ENCODE measurements at regions not wholly inside any gene's neighbourhood (a gene's known extent, or its start where the extent isn't known, plus 50 kb on each side); places are given as distances from the start of the nearest gene placed in this dataset.

DNA sequence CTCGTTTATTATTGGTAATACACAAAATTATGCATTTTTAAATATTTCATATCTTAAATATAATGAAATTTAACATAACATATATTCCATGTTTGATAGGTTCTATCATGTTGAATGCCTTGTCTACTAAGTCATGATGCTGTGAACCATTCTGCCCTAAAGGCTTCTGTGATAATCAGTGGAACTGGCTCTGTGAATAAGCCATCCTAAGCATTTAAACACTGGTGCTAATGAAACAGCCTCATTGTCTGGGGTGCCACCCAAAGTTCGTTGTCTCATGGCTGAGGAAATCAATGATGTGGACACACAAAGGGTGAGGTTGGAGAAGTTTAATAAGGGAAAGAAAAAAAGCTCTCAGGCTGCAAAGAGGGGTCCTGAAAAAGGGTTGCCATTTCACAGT, 264.7 kb upstream of the ZRANB2 start:
- TF ChIP-seq, protein P1, sequence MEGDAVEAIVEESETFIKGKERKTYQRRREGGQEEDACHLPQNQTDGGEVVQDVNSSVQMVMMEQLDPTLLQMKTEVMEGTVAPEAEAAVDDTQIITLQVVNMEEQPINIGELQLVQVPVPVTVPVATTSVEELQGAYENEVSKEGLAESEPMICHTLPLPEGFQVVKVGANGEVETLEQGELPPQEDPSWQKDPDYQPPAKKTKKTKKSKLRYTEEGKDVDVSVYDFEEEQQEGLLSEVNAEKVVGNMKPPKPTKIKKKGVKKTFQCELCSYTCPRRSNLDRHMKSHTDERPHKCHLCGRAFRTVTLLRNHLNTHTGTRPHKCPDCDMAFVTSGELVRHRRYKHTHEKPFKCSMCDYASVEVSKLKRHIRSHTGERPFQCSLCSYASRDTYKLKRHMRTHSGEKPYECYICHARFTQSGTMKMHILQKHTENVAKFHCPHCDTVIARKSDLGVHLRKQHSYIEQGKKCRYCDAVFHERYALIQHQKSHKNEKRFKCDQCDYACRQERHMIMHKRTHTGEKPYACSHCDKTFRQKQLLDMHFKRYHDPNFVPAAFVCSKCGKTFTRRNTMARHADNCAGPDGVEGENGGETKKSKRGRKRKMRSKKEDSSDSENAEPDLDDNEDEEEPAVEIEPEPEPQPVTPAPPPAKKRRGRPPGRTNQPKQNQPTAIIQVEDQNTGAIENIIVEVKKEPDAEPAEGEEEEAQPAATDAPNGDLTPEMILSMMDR (IDR thresholded peaks at IDR 0.05; ENCODE audit: control extremely low read depth, extremely low read depth), result no peak
- no peak overlapping the region for H3K9ac ChIP-seq (ENCODE audit: insufficient read depth in 1 of 2, low read length in 2 of 2)
- 67 to 77% methylated on average over 2 of the region's 2 CpGs for WGBS, 2 donors
- H3K27ac ChIP-seq (ENCODE audit: low read depth in 1 of 2, low read length in 1 of 2), result no peak overlapping the region
- DNase-seq (no peak), ATAC-seq (ENCODE audit: insufficient read depth, low FRiP score) (no peak)
- no peaks in the 10 kb centered on the region for H3K4me1 ChIP-seq (ENCODE audit: control insufficient read depth in 5 of 5, insufficient read depth in 5 of 5, low read length in 5 of 5)
- H3K27me3 ChIP-seq (ENCODE audit: control insufficient read depth in 3 of 3, insufficient read depth in 3 of 3, low read length in 2 of 3), result no peaks in the 10 kb centered on the region
- no peaks in the 10 kb centered on the region for H3K36me3 ChIP-seq (ENCODE audit: control insufficient read depth in 4 of 4, insufficient read depth in 4 of 4, low read length in 4 of 4)
- no peak overlapping the region for H3K4me3 ChIP-seq
- peaks cover 0 to 5% (median 0%) of the 10 kb centered on the region in 4 donors for H3K9me3 ChIP-seq (ENCODE audit: control insufficient read depth in 4 of 4, insufficient read depth in 3 of 4, low read length in 3 of 4)

DNA sequence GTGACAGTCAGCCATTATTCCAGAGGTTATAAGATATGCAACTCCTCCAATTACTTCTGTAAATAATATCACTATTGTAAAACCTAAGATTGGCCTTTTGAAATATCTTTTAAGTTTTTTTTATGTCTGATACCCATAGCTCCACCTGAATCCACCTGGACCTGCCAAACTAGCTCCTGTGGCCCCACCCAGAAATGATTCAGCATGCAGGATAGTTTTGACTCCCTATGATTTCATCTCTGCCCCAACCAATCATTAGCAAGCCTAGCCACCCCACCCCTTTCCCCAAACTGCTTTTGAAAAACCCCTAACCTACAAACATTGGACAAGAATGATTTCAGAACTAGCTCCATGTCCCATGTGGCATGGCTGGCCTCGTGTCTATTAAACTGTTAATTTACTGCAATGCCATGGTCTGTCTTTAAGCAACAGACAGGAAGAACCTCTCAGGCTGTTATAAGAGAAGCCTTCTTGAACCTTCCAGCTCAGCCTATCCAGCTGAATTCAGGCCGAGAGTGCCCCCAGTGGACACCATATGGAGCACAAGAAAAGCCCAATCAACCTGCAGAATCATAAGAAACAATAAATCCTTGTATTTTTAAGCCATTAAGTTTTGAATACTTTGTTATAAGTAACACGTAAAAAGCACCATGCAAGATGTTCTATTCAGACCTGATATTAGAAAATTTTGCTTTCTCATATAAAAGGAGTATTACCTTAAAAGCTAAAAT, 263.0 kb upstream of the ZRANB2 start:
- Histone ChIP-seq H3K36me3 (ENCODE audit: control insufficient read depth in 4 of 4, insufficient read depth in 4 of 4, low read length in 4 of 4) (no peaks in the 10 kb centered on the region), H3K27ac (ENCODE audit: low read depth in 1 of 2, low read length in 1 of 2) (no peak overlapping the region), H3K4me1 (ENCODE audit: control insufficient read depth in 5 of 5, insufficient read depth in 5 of 5, low read length in 5 of 5) (no peaks in the 10 kb centered on the region), H3K9ac (ENCODE audit: insufficient read depth in 1 of 2, low read length in 2 of 2) (no peak overlapping the region), H3K27me3 (ENCODE audit: control insufficient read depth in 3 of 3, insufficient read depth in 3 of 3, low read length in 2 of 3) (no peaks in the 10 kb centered on the region), H3K4me3 (no peak overlapping the region), H3K9me3 (ENCODE audit: control insufficient read depth in 4 of 4, insufficient read depth in 3 of 4, low read length in 3 of 4) (peaks cover 0 to 10% (median 7%) of the 10 kb centered on the region in 4 donors)
- 74 to 76% methylated on average over 3 of the region's 3 CpGs for WGBS, 2 donors
- ATAC-seq (ENCODE audit: insufficient read depth, low FRiP score), result no peak
- DNase-seq, result no peak
- TF ChIP-seq, protein P1 (IDR thresholded peaks at IDR 0.05; ENCODE audit: control extremely low read depth, extremely low read depth), result no peak

DNA sequence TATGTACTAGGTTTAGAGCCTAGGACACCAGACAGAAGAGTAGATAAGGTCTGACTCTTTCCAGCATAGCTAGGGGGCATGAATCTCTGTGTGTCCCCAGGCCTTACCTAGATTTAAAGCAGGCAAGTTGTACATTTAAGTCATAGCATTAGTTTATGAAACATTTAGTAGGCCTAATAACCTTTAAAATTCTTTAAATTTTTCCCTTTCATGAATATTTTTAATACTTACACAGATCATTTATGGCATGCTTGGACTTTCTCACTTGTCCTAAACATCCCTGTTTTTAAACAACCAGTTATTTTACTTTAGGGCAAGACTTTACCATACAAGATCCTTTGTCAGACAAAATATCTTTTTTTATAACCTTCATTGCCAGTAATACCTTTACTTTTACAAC, 258.4 kb upstream of the ZRANB2 start:
- Histone ChIP-seq H3K4me3 (no peak overlapping the region), H3K9me3 (ENCODE audit: control insufficient read depth in 4 of 4, insufficient read depth in 3 of 4, low read length in 3 of 4) (peaks cover 0 to 10% (median 7%) of the 10 kb centered on the region in 4 donors), H3K27me3 (ENCODE audit: control insufficient read depth in 3 of 3, insufficient read depth in 3 of 3, low read length in 2 of 3) (no peaks in the 10 kb centered on the region), H3K27ac (ENCODE audit: low read depth in 1 of 2, low read length in 1 of 2) (no peak overlapping the region), H3K4me1 (ENCODE audit: control insufficient read depth in 5 of 5, insufficient read depth in 5 of 5, low read length in 5 of 5) (no peaks in the 10 kb centered on the region), H3K9ac (ENCODE audit: insufficient read depth in 1 of 2, low read length in 2 of 2) (no peak overlapping the region), H3K36me3 (ENCODE audit: control insufficient read depth in 4 of 4, insufficient read depth in 4 of 4, low read length in 4 of 4) (no peaks in the 10 kb centered on the region)
- no peak for DNase-seq
- ATAC-seq (ENCODE audit: insufficient read depth, low FRiP score), result no peak
- TF ChIP-seq, protein P1 (IDR thresholded peaks at IDR 0.05; ENCODE audit: control extremely low read depth, extremely low read depth), result no peak

DNA sequence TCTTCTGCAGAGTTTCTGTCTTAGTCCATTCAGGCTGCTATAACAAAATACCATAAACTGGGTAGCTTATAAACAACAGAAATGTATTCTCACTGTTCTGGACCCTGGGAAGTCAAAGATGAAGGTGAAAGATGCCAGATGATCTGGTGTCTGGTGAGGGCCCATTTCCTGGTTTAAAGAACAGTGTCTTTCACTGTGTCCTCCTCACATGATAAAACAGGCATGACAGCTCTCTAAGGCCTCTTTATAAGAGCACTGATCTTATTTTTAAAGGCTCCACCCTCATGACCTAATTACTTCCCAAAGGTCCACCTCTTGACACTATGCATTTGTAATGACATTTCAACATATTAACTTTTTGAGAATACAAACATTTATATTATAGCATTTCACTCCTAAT, 250.2 kb upstream of the ZRANB2 start:
- ATAC-seq (ENCODE audit: insufficient read depth, low FRiP score) (no peak), DNase-seq (no peak)
- no peak overlapping the region for H3K4me3 ChIP-seq
- H3K27ac ChIP-seq (ENCODE audit: low read depth in 1 of 2, low read length in 1 of 2), result no peak overlapping the region
- H3K27me3 ChIP-seq (ENCODE audit: control insufficient read depth in 3 of 3, insufficient read depth in 3 of 3, low read length in 2 of 3), result no peaks in the 10 kb centered on the region
- H3K9me3 ChIP-seq (ENCODE audit: control insufficient read depth in 4 of 4, insufficient read depth in 3 of 4, low read length in 3 of 4), result peaks cover 0 to 3% (median 0%) of the 10 kb centered on the region in 4 donors
- TF ChIP-seq, protein P1 (IDR thresholded peaks at IDR 0.05; ENCODE audit: control extremely low read depth, extremely low read depth), result no peak
- H3K4me1 ChIP-seq (ENCODE audit: control insufficient read depth in 5 of 5, insufficient read depth in 5 of 5, low read length in 5 of 5), result no peaks in the 10 kb centered on the region
- H3K9ac ChIP-seq (ENCODE audit: insufficient read depth in 1 of 2, low read length in 2 of 2), result no peak overlapping the region
- no peaks in the 10 kb centered on the region for H3K36me3 ChIP-seq (ENCODE audit: control insufficient read depth in 4 of 4, insufficient read depth in 4 of 4, low read length in 4 of 4)
